ENCODE measurements at regions not wholly inside any gene's neighbourhood (a gene's known extent, or its start where the extent isn't known, plus 50 kb on each side); places are given as distances from the start of the nearest gene placed in this dataset.
"Not testable (repeated sequence)": the region's sequence is repeated elsewhere in the genome, so short reads cannot be mapped to it uniquely, and the experiment has no call there.

DNA sequence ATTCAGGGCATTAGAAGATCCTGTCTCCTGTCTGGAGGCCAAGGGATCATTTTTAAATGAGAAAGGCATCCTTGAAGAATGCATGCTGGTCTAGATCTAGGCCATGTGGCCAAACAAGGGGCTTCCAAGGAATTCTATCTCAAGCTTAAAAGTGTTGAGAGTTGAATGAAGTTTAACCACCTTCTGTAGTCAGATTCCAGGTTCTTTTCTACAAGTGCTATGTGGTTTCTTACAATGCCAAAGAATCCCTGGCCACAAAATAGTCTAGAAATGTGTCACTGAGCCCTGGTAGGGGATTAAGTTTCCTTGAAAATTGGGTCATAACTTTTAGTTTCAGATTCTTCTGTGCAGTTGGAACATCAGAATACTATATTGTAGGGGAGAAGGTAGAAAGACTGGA lies 640.7 kb upstream of the ACVR2A start:
- DNase-seq (ENCODE audit: low spot score): no peak

- DNase-seq (ENCODE audit: low spot score): peak; percentile 1
Observed at GRCh38 chr2:147198651-147199171, 646.1 kb upstream of the ACVR2A start.

DNA sequence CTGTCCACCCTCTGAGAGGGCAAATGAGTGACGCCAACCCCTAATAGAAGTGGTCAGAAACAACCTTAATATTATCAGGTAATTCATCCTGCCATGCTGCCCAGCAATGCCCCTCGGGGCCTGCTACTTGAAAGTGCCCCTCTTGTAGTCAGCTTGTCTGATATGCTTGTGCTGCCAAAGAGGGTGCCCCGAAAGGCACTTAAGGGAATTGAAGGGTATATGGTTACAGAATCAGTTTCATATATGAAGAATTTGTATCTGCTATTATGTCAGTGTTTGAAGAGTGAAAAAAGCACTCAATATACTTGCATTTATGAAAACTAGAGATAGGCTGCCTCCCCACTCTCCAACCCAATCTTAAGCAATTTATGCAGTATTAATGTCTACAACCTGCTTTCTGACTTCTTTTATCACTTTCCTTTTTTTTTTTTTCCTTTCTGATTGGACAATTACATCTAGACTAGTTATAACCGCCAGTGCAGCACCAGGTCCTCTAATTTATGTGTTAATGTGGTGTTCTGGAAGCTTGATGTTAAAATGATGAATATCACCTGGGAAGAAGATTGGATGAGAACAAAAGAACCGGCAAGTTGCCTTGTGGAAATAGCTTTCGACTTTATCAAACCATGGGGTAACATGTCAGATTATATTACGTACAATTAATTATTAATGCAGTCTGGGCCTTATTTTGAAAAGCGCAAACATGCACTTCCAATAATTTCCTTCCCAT lies 646.9 kb upstream of the ACVR2A start:
- no peak for DNase-seq (ENCODE audit: low spot score)

GRCh38 chr2:147182260-147182659 lies 662.6 kb upstream of the ACVR2A start:
- no peak for DNase-seq (ENCODE audit: low spot score)

DNA sequence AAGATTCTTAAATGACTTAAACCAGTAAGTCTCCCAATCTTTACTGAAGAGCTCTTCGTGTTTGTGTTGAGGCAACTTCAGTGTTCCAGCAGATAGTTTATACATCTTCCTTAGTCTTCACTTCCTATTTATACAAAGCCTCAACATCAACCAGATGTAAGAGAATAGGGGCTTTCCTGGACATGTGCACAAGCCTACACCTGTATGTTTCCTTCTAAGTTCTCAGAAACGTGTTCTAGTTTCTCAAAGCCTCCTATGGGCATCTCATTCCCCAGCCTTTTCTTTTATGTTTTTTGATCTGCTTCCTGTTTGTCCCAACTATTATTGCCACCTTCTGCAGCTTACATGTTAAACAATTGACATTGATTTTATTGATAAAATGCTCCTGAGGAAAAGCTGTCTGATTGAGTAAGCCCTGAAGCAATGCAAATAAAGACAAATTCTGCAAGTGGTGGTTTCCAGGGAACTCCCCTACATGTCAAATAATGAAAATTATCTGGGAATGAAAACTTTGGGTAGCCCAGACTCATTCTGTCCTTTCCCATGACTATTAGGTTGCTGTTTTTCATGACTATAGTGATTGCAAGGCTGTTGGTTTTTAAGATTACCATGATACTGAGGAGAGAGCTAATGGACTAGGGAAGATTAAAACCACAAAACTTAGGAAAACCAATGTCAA lies 663.3 kb upstream of the ACVR2A start:
- DNase-seq (ENCODE audit: low spot score): no peak

GRCh38 chr2:147177071-147177857 lies 667.6 kb upstream of the ACVR2A start:
- no peak for DNase-seq (ENCODE audit: low spot score)

GRCh38 chr2:147174824-147175254 lies 670.0 kb upstream of the ACVR2A start:
- no peak for DNase-seq (ENCODE audit: low spot score)

DNA sequence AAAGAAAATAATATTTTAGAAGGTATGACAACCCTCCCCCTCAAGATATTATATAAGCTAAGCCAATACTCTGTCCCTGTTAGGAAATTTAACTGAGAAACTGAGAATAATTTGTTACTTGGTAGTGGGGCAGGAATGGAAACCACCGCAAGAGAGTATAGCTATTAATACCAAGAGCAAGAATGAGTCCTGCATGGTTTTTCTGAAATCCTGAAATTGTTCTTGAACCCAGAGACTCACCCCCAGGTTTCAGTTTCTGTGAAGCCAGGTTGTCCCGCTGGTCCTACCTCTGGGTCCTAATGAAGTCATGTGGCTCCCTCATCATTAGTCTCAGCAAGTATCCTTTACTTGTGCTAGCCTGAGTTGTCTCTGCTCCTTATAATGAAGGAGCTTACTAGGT lies 671.0 kb upstream of the ACVR2A start:
- no peak for DNase-seq (ENCODE audit: low spot score)

DNA sequence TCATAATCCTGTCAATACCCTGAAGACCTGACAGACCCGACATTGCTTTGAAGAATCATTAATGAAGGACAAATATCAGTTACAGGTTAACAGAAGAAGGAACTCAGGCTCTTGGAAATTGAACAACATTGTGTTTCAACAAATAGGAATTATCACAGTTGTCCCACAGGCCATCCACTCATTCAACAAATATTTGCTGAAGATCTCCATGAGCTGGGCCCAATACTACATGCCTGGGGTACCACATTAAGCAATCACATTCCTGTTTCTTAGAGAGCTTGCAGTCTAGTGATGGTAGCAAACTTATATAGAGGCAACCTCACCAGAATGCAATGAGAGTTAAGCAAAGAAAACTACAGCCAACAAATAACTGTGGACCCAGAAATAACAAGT lies 671.6 kb upstream of the ACVR2A start:
- no peak for DNase-seq (ENCODE audit: low spot score)

DNA sequence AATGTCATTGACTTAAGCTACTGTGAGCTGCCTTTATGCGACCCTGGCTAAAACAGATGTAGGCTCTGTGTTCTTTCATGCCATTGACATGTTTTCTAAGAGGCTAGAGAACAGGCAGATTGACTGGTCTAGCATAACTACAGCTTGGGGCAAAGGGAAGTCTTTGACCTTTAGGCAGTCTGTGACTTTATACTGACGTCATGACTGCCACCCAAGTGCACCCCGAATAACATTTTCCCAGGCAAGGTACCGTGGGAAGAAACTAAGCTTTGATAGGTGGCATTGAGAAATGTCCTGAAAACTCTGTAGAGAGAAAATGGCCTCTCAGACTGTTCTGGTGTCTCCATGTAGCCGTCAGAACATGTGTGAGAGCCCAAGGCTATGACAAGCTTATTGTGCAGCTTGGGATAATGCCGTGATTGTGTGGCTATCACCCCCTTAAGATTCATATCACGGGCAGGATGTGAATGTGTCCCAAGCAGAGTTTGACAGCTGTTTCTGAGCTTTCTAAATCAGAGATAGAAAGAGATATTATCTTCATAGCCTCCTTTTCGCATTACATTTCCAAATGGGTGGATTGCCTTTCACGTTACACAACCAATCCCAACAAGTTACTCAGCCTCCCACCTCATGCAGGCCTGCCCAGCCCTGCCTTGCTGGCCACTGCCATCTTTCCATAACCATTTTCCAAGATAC lies 672.2 kb upstream of the ACVR2A start:
- DNase-seq (ENCODE audit: low spot score): no peak

GRCh38 chr2:147171941-147172340 lies 672.9 kb upstream of the ACVR2A start:
- no peak for DNase-seq (ENCODE audit: low spot score)

DNA sequence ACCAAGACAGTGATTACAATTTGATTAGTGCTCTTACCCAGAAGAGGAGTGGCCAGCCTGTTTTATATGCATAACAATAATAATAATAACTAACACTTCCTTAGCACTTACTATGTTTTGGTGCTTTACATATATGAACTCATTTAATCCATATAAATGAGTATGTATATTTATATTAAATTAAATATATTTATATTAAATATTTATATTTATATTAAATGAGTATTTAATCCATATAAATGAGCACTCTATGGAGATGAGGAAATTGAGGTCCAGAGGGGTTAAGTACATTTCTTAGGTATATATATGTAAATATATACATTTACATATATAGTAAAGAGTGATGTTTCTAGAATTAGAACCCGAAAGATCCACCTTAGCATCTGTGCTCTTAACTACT lies 673.9 kb upstream of the ACVR2A start:
- no peak for DNase-seq (ENCODE audit: low spot score)

DNA sequence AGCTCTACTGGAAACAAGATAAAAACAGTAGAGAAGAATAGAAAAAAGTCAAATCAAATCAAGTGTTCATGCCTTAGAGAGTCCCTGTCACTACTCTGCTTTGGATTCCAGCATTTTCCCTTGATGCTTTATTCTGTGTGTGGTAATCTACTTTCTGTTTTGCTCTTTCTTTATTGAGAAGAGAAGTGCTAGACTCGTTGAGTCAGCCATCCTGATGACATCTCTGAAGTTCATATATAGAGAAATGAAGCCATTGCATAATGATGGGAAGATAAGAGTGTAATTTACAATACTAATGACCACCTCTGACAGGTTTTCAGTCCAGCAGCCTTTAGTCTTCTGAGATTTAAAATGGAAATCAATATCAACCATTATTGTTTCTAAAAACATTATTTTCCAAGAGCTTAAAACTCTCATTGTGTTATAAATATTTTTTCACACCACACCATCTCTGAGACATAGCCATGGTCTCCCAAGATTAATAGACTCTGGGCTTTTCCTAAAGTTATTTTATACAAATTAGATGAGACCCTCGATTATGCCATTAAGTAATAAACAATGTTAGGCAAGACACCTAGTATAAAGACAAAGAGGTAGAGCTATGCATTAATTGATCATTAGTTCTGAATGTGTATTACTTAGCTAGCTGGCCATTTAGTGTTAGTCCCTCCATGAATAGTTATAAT lies 679.0 kb upstream of the ACVR2A start:
- DNase-seq (ENCODE audit: low spot score): no peak

DNA sequence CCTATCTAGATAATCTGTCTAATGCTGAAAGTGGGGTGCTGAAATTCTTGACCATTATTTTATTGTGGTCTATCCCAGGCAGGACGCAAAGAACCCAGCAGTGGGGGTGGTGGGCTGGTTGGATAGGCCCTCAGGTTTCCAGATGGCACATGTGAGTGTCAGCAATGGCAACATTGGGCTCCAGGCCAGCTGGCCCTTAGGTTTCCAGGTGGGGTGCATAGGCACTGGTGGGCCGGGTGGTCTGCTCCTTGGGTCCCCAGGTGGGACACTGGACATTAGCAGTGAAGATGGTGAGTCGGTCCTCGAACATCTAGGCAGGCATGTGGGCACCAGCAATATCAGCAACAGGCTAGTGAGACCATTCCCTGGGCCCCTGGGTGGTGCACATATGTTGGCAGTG lies 680.3 kb upstream of the ACVR2A start:
- DNase-seq (ENCODE audit: low spot score): no peak

GRCh38 chr2:147161746-147162145 lies 683.1 kb upstream of the ACVR2A start:
- no peak for DNase-seq (ENCODE audit: low spot score)

DNA sequence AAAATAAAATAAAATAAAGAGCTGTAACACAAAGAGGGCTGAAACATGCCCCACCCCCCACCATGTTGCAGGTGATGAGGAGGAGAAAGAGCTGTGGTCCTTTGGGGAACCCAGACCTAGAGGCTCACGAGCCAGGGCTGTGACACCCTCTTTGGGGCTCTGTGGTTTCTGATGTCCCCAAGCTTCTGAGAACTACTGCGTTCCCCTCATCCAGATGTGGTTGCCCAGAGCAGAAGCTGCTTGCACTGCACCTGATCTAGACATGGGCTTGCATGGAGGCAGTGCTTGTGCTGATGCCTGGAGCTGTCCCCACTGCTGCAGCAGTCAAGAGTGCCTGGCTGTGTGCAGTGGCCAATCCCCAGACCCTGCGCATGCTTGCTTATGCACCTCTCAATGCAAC lies 687.9 kb upstream of the ACVR2A start:
- DNase-seq (ENCODE audit: low spot score): no peak

DNA sequence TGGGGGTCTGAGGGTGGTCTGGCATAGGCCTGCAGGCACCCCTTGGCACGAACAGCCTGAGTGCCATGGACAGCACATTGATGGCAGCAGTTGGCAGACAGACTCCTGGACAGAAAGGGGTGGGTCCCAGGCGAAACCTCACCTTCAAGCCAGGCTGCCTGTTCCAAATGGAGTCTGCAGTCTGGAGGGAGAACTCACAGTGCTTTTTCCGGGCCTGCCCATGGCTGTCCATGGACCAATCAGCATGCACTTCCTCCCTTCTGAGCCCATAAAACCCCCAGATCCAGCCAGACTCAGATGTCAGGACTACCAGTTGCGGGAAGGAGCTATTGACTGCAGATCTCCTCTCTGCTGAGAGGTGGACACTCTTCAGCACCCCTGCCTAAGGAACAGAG lies 694.6 kb upstream of the ACVR2A start:
- DNase-seq (ENCODE audit: low spot score): no peak

GRCh38 chr2:147149575-147150240 lies 695.1 kb upstream of the ACVR2A start:
- DNase-seq (ENCODE audit: low spot score): no peak

- no peak for DNase-seq (ENCODE audit: low spot score)
Observed at GRCh38 chr2:147147802-147148201, 697.0 kb upstream of the ACVR2A start.

GRCh38 chr2:147141930-147142329 lies 702.9 kb upstream of the ACVR2A start:
- no peak for DNase-seq (ENCODE audit: low spot score)

- not testable (repeated sequence) for DNase-seq (ENCODE audit: low spot score)
Observed at GRCh38 chr2:147139732-147140131, 705.1 kb upstream of the ACVR2A start.

Data from SK-N-DZ (cell line).